GM21423 (cell line): ENCODE measurements at regions not wholly inside any gene's neighbourhood (a gene's known extent, or its start where the extent isn't known, plus 50 kb on each side); places are given as distances from the start of the nearest gene placed in this dataset.

Experiments
- ATAC-seq: cut with Tn5 transposase; IDR thresholded peaks from one replicate; pipeline ENCODE4 v1.9.1; 2021; ENCODE audit warnings: mild to moderate bottlenecking, moderate library complexity; ENCODE audit not compliant: unreplicated experiment

GRCh38 chr10:83037653-83038052 is 1101.7 kb upstream of the GHITM start:
- ATAC-seq: no peak

- no peak for ATAC-seq
Measured at GRCh38 chr10:83038631-83039030, 1100.7 kb upstream of the GHITM start.

GRCh38 chr10:83045731-83046130 is 1093.6 kb upstream of the GHITM start:
- no peak for ATAC-seq

- no peak for ATAC-seq
Measured at GRCh38 chr10:83050815-83051214, 1088.5 kb upstream of the GHITM start.

GRCh38 chr10:83062871-83063270 is 1076.4 kb upstream of the GHITM start:
- ATAC-seq: no peak

GRCh38 chr10:83073472-83073871 is 1065.8 kb upstream of the GHITM start:
- no peak for ATAC-seq

- ATAC-seq: no peak
Measured at GRCh38 chr10:83075016-83075814, 1064.1 kb upstream of the GHITM start.

GRCh38 chr10:83075815-83076355 is 1063.4 kb upstream of the GHITM start:
- no peak for ATAC-seq

- no peak for ATAC-seq
Measured at GRCh38 chr10:83076443-83076842, 1062.9 kb upstream of the GHITM start.

- no peak for ATAC-seq
Measured at GRCh38 chr10:83078160-83078559, 1061.1 kb upstream of the GHITM start.

- no peak for ATAC-seq
Measured at GRCh38 chr10:83078645-83079044, 1060.7 kb upstream of the GHITM start.

- no peak for ATAC-seq
Measured at GRCh38 chr10:83083831-83084230, 1055.5 kb upstream of the GHITM start.

- no peak for ATAC-seq
Measured at GRCh38 chr10:83089335-83089734, 1050.0 kb upstream of the GHITM start.

GRCh38 chr10:83104616-83105015 is 1034.7 kb upstream of the GHITM start:
- ATAC-seq: no peak

- ATAC-seq: no peak
Measured at GRCh38 chr10:83108565-83109333, 1030.6 kb upstream of the GHITM start.

GRCh38 chr10:83119346-83119745 is 1020.0 kb upstream of the GHITM start:
- ATAC-seq: no peak

GRCh38 chr10:83122336-83122735 is 1017.0 kb upstream of the GHITM start:
- no peak for ATAC-seq

- ATAC-seq: no peak
Measured at GRCh38 chr10:83127942-83128575, 1011.2 kb upstream of the GHITM start.

- no peak for ATAC-seq
Measured at GRCh38 chr10:83140811-83141210, 998.5 kb upstream of the GHITM start.

- no peak for ATAC-seq
Measured at GRCh38 chr10:83142074-83142563, 997.2 kb upstream of the GHITM start.

- no peak for ATAC-seq
Measured at GRCh38 chr10:83144461-83144860, 994.8 kb upstream of the GHITM start.
